ENCODE measurements at regions not wholly inside any gene's neighbourhood (a gene's known extent, or its start where the extent isn't known, plus 50 kb on each side); places are given as distances from the start of the nearest gene placed in this dataset.

GRCh38 chr1:203410182-203410900 is 59.4 kb upstream of the FMOD start:
- TF ChIP-seq EZH2 (IDR thresholded peaks at IDR 0.05; ENCODE audit: borderline replicate concordance) = no peak
- no peak for TF ChIP-seq CTCF (IDR thresholded peaks at IDR 0.05; ENCODE audit: poor library complexity)

Measured in hepatocyte (in vitro differentiated cells).